SK-N-SH (cell line): ENCODE measurements at regions not wholly inside any gene's neighbourhood (a gene's known extent, or its start where the extent isn't known, plus 50 kb on each side); places are given as distances from the start of the nearest gene placed in this dataset.

Experiments used
- CTCF ChIA-PET: fragments of 300-600, 350-600 bp; formaldehyde crosslinking; extraction: SDS; loops from one replicate; lab custom pipeline; 2021; lab: Yijun Ruan, JAX
- POLR2A ChIA-PET: fragments of 350-600 bp; sonication (Branson Sonifier 250); formaldehyde crosslinking; extraction: SDS; loops from one replicate; lab custom pipeline; 2020; ENCODE audit warnings: antibody characterized with exemption, inconsistent platforms; lab: Yijun Ruan, JAX
- DNase-seq: peaks from one replicate; pipeline ENCODE4 v3.0.0; 2012
- H2AFZ ChIP-seq: fragments of 200-600 bp; sonication (generic); 2 replicates; pipeline ENCODE4 v1.8.1; 2016; ENCODE audit warnings: antibody characterized with exemption, mild to moderate bottlenecking, low read depth
- H3F3A ChIP-seq: fragments of 200-600 bp; sonication (generic); replicated peaks from 2 replicates; pipeline ENCODE3; 2016; ENCODE audit warnings: antibody characterized with exemption, mild to moderate bottlenecking; ENCODE audit not compliant: insufficient read depth
- H3K27ac ChIP-seq, 2 experiments: fragments of 200-500 bp in 1 of 2; fragments of 200-600 bp in 1 of 2; sonication (Bioruptor generic) in 1 of 2; sonication (generic), shearing (Covaris generic) in 1 of 2; 2 replicates each; pipeline versions ENCODE4 v1.5.1 to v1.6.1; 2014 to 2016; ENCODE audit warnings: low read depth in 2 of 2, inconsistent platforms in 1 of 2, low read length in 1 of 2, mild to moderate bottlenecking in 1 of 2, mixed read lengths in 1 of 2
- H3K27me3 ChIP-seq: fragments of 200-600 bp; sonication (generic), shearing (Covaris generic); 2 replicates; pipeline ENCODE4 v1.6.1; 2016; ENCODE audit warnings: mixed run types; ENCODE audit not compliant: insufficient read depth
- H3K36me3 ChIP-seq, 2 experiments: fragments of 200-500 bp in 1 of 2; fragments of 200-600 bp in 1 of 2; sonication (Bioruptor generic) in 1 of 2; sonication (generic) in 1 of 2; replicated peaks in 1 of 2; 2 replicates each; pipeline versions ENCODE3 to v1.5.1; 2014 to 2016; ENCODE audit warnings: low read length in 1 of 2, mild to moderate bottlenecking in 1 of 2; ENCODE audit not compliant: insufficient read depth in 2 of 2, control insufficient read depth in 1 of 2
- H3K4me1 ChIP-seq, 2 experiments: fragments of 200-500 bp in 1 of 2; fragments of 200-600 bp in 1 of 2; sonication (Bioruptor generic) in 1 of 2; sonication (generic), shearing (Covaris generic) in 1 of 2; 2 replicates each; pipeline versions ENCODE4 v1.5.1 to v1.6.1; 2014 to 2016; ENCODE audit warnings: low read depth in 1 of 2, low read length in 1 of 2, mixed run types in 1 of 2; ENCODE audit not compliant: insufficient read depth in 2 of 2, control insufficient read depth in 1 of 2
- H3K4me2 ChIP-seq: fragments of 200-600 bp; sonication (generic), shearing (Covaris generic); 2 replicates; pipeline ENCODE4 v1.6.1; 2017; ENCODE audit warnings: mixed run types
- H3K4me3 ChIP-seq, 2 experiments: fragments of 200-500 bp in 1 of 2; fragments of 200-600 bp in 1 of 2; sonication (Bioruptor generic) in 1 of 2; sonication (generic), shearing (Covaris generic) in 1 of 2; 2 replicates each; pipeline versions ENCODE4 v1.5.1 to v1.8.1; 2014 to 2016; ENCODE audit warnings: low read depth in 2 of 2, inconsistent platforms in 1 of 2, low read length in 1 of 2, mild to moderate bottlenecking in 1 of 2, mixed read lengths in 1 of 2, moderate library complexity in 1 of 2
- H3K79me2 ChIP-seq: fragments of 200-600 bp; sonication (generic); 2 replicates; pipeline ENCODE4 v1.8.1; 2017; ENCODE audit warnings: mild to moderate bottlenecking; ENCODE audit not compliant: insufficient read depth
- H3K9ac ChIP-seq: fragments of 200-600 bp; sonication (generic); 2 replicates; pipeline ENCODE4 v1.6.1; 2017; ENCODE audit warnings: mixed run types
- H3K9me2 ChIP-seq: fragments of 200-600 bp; sonication (generic); 2 replicates; pipeline ENCODE4 v1.6.1; 2017; ENCODE audit warnings: mixed run types
- H3K9me3 ChIP-seq: fragments of 200-600 bp; sonication (generic); 2 replicates; pipeline ENCODE4 v1.6.1; 2017; ENCODE audit warnings: mixed run types, mild to moderate bottlenecking, moderate library complexity
- H4K20me1 ChIP-seq: fragments of 200-600 bp; sonication (generic); 2 replicates; pipeline ENCODE4 v1.6.1; 2017; ENCODE audit warnings: mild to moderate bottlenecking, mixed run types; ENCODE audit not compliant: insufficient read depth
- ELF1 ChIP-seq: IDR thresholded peaks from 2 replicates; pipeline ENCODE4 v1.4.0; 2012
- EP300 ChIP-seq, 2 experiments: IDR thresholded peaks; 2 replicates each; pipeline versions ENCODE4 v1.4.0 to v1.6.1; 2012; ENCODE audit warnings: borderline replicate concordance in 1 of 2, low read depth in 1 of 2, low read length in 1 of 2
- EZH2phosphoT487 ChIP-seq: fragments of 200-600 bp; sonication (generic); IDR thresholded peaks from 2 replicates; pipeline ENCODE4 v1.6.1; 2017; ENCODE audit warnings: low read depth, mixed run types, mild to moderate bottlenecking, antibody characterized with exemption, moderate library complexity, borderline replicate concordance
- FOSL2 ChIP-seq: IDR thresholded peaks from 2 replicates; pipeline ENCODE4 v1.4.0; 2012; ENCODE audit warnings: low read depth, mild to moderate bottlenecking, moderate library complexity, borderline replicate concordance
- GATA2 ChIP-seq: sonication (generic); formaldehyde crosslinking; IDR thresholded peaks from 2 replicates; pipeline ENCODE4 v1.5.0; 2020; ENCODE audit warnings: mild to moderate bottlenecking, missing genetic modification reagents
- IRF3 ChIP-seq: fragments of 150-350 bp; IDR thresholded peaks from 2 replicates; pipeline ENCODE4 v1.6.1; 2016; ENCODE audit warnings: mild to moderate bottlenecking, low read depth, low read length
- JUND ChIP-seq: IDR thresholded peaks from 2 replicates; pipeline ENCODE4 v1.4.0; 2012
- MEF2A ChIP-seq: IDR thresholded peaks from 2 replicates; pipeline ENCODE4 v1.4.0; 2012; ENCODE audit warnings: low read depth, borderline replicate concordance
- NRF1 ChIP-seq: IDR thresholded peaks from 2 replicates; pipeline ENCODE4 v1.6.1; 2012; ENCODE audit warnings: low read depth, mild to moderate bottlenecking, low read length
- POLR2AphosphoS5 ChIP-seq: IDR thresholded peaks from 2 replicates; pipeline ENCODE4 v1.6.1; 2012; ENCODE audit warnings: low read depth, low read length
- RCOR1 ChIP-seq: fragments of 150-350 bp; IDR thresholded peaks from 2 replicates; pipeline ENCODE4 v1.6.1; 2017; ENCODE audit warnings: antibody characterized with exemption, low read length
- RFX5 ChIP-seq: IDR thresholded peaks from 2 replicates; pipeline ENCODE4 v1.6.1; 2012; ENCODE audit warnings: mild to moderate bottlenecking, improper control_type of control experiment, low read length
- SIN3A ChIP-seq: IDR thresholded peaks from 2 replicates; pipeline ENCODE4 v1.6.1; 2012; ENCODE audit warnings: low read depth, mild to moderate bottlenecking, low read length, moderate library complexity, borderline replicate concordance
- SMC3 ChIP-seq: IDR thresholded peaks from 2 replicates; pipeline ENCODE4 v1.6.1; 2012; ENCODE audit warnings: low read depth, low read length, improper control_type of control experiment
- TCF12 ChIP-seq: IDR thresholded peaks from 2 replicates; pipeline ENCODE4 v1.4.0; 2012
- YY1 ChIP-seq: IDR thresholded peaks from 2 replicates; pipeline ENCODE4 v1.4.0; 2012; ENCODE audit warnings: low read depth, mild to moderate bottlenecking
- ZBTB33 ChIP-seq: IDR thresholded peaks from 2 replicates; pipeline ENCODE4 v1.4.0; 2012; ENCODE audit warnings: low read depth, borderline replicate concordance
- WGBS: methylation state at CpG from one replicate; pipeline ENCODE4 v1.1.6; 2017; ENCODE audit warnings: low lambda C conversion rate; 5-methylcytosine and 5-hydroxymethylcytosine counted together
- TF ChIP-seq, protein P1 (sequence below): IDR thresholded peaks from 2 replicates; pipeline ENCODE4; 2012

- H3K9me2 ChIP-seq: no peaks in the 10 kb centered on the region
- H3K27ac ChIP-seq: no peak overlapping the region
- no peaks in the 10 kb centered on the region for H3K9me3 ChIP-seq
- H3K27me3 ChIP-seq: no peaks in the 10 kb centered on the region
- no peaks in the 10 kb centered on the region for H4K20me1 ChIP-seq
- ChIA-PET POLR2A (no interaction called here), CTCF (interaction anchor here (0.9 kb wide), 1 partner anchor 11 kb away, joined by 3 read pairs; no protein-coding TSS in a partner anchor)
- no peaks in the 10 kb centered on the region for H3F3A ChIP-seq
- 30% methylated on average over 8 of the region's 8 CpGs for WGBS
- DNase-seq: no peak
- no peak overlapping the region for H3K4me3 ChIP-seq
- TF ChIP-seq, protein P1, sequence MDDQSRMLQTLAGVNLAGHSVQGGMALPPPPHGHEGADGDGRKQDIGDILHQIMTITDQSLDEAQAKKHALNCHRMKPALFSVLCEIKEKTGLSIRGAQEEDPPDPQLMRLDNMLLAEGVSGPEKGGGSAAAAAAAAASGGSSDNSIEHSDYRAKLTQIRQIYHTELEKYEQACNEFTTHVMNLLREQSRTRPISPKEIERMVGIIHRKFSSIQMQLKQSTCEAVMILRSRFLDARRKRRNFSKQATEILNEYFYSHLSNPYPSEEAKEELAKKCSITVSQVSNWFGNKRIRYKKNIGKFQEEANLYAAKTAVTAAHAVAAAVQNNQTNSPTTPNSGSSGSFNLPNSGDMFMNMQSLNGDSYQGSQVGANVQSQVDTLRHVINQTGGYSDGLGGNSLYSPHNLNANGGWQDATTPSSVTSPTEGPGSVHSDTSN: no peak
- TF ChIP-seq SMC3: no peak
- no peak for TF ChIP-seq RFX5
- no peak for TF ChIP-seq JUND
- no peak for TF ChIP-seq RCOR1
- TF ChIP-seq GATA2 (CRISPR knock-in tag): no peak
- TF ChIP-seq IRF3: no peak
- TF ChIP-seq NRF1: no peak
- no peaks in the 10 kb centered on the region for H3K4me1 ChIP-seq
- H3K4me2 ChIP-seq: no peak overlapping the region
- H3K79me2 ChIP-seq: no peaks in the 10 kb centered on the region
- no peaks in the 10 kb centered on the region for H3K36me3 ChIP-seq
- H2AFZ ChIP-seq: no peak overlapping the region
- no peak overlapping the region for H3K9ac ChIP-seq
Observed at GRCh38 chr10:131821378-131822012, 79.3 kb upstream of the PPP2R2D start.

- CTCF ChIA-PET: interaction anchor here (0.9 kb wide), 1 partner anchor 10 kb away, joined by 3 read pairs; no protein-coding TSS in a partner anchor
- Histone ChIP-seq H3K9me2 (no peaks in the 10 kb centered on the region), H3K27ac (no peak overlapping the region), H3K9me3 (no peaks in the 10 kb centered on the region), H3K36me3 (no peaks in the 10 kb centered on the region), H3K9ac (no peak overlapping the region), H3F3A (no peaks in the 10 kb centered on the region), H3K79me2 (no peaks in the 10 kb centered on the region), H2AFZ (no peak overlapping the region), H3K4me2 (no peak overlapping the region), H4K20me1 (no peaks in the 10 kb centered on the region), H3K27me3 (no peaks in the 10 kb centered on the region), H3K4me3 (no peak overlapping the region), H3K4me1 (no peaks in the 10 kb centered on the region)
- POLR2A ChIA-PET: no interaction called here
- 48% methylated on average over 18 of the region's 18 CpGs for WGBS
- no peak for DNase-seq
- TF ChIP-seq TCF12: no peak
- no peak for TF ChIP-seq SMC3
- TF ChIP-seq SIN3A: no peak
- TF ChIP-seq ELF1: no peak
- no peak for TF ChIP-seq RCOR1
- TF ChIP-seq EZH2phosphoT487: no peak
- TF ChIP-seq YY1: no peak
- TF ChIP-seq FOSL2: no peak
- TF ChIP-seq ZBTB33: no peak
- no peak for TF ChIP-seq GATA2 (CRISPR knock-in tag)
- TF ChIP-seq POLR2AphosphoS5: no peak
- TF ChIP-seq EP300 (IDR thresholded peaks at IDR 0.05; ENCODE audit: borderline replicate concordance in 1 of 2, low read depth in 1 of 2, low read length in 1 of 2): no peak
- TF ChIP-seq, protein P1: no peak
- TF ChIP-seq MEF2A: no peak
- no peak for TF ChIP-seq IRF3
Observed at GRCh38 chr10:131822013-131822691, 78.7 kb upstream of the PPP2R2D start.
